GM23338 (cell line): ENCODE measurements at regions not wholly inside any gene's neighbourhood (a gene's known extent, or its start where the extent isn't known, plus 50 kb on each side); places are given as distances from the start of the nearest gene placed in this dataset.
A peak's percentile ranks its signal among the peaks of the same experiment; 100 is the strongest.
"Not testable (repeated sequence)": the region's sequence is repeated elsewhere in the genome, so short reads cannot be mapped to it uniquely, and the experiment has no call there.

Experiments
- ATAC-seq: fragments of 200-7000 bp; cut with Tn5 transposase; 3 replicates; pipeline ENCODE4 v1.9.1; 2020
- DNase-seq: peaks from one replicate; pipeline ENCODE4 v3.0.0-alpha.2; 2015; ENCODE audit warnings: low spot score
- H2AFZ ChIP-seq: fragments of 200-600 bp; sonication (generic); 2 replicates; pipeline ENCODE4 v1.8.0; 2016; ENCODE audit warnings: antibody characterized with exemption, mild to moderate bottlenecking, moderate library complexity
- H3F3A ChIP-seq: fragments of 200-600 bp; sonication (generic); replicated peaks from 2 replicates; pipeline ENCODE4 v1.8.0; 2017; ENCODE audit warnings: antibody characterized with exemption, mixed run types, low read depth
- H3K27ac ChIP-seq: fragments of 200-600 bp; sonication (generic); 2 replicates; pipeline ENCODE4 v1.6.1; 2016; ENCODE audit warnings: low read depth
- H3K27me3 ChIP-seq: fragments of 200-600 bp; sonication (generic); 2 replicates; pipeline ENCODE4 v1.8.0; 2016; ENCODE audit warnings: mild to moderate bottlenecking, mixed run types, moderate library complexity; ENCODE audit not compliant: insufficient read depth
- H3K36me3 ChIP-seq: fragments of 200-600 bp; sonication (generic); 2 replicates; pipeline ENCODE4 v1.8.0; 2016; ENCODE audit warnings: mild to moderate bottlenecking; ENCODE audit not compliant: insufficient read depth
- H3K4me1 ChIP-seq: fragments of 200-600 bp; sonication (generic); 2 replicates; pipeline ENCODE4 v1.8.0; 2016; ENCODE audit warnings: mild to moderate bottlenecking, moderate library complexity; ENCODE audit not compliant: insufficient read depth
- H3K4me2 ChIP-seq: fragments of 200-600 bp; sonication (generic); 2 replicates; pipeline ENCODE4 v1.7.1; 2017; ENCODE audit warnings: mixed run types
- H3K4me3 ChIP-seq: fragments of 200-600 bp; sonication (generic); 2 replicates; pipeline ENCODE4 v1.6.1; 2016; ENCODE audit warnings: mixed run types
- H3K79me2 ChIP-seq: fragments of 200-600 bp; sonication (generic); replicated peaks from 2 replicates; pipeline ENCODE4 v1.8.0; 2017; ENCODE audit warnings: mild to moderate bottlenecking; ENCODE audit not compliant: insufficient read depth
- H3K9me2 ChIP-seq: fragments of 200-600 bp; sonication (generic); 2 replicates; pipeline ENCODE4 v1.8.0; 2017; ENCODE audit not compliant: insufficient read depth
- H4K20me1 ChIP-seq: fragments of 200-600 bp; sonication (generic); replicated peaks from 2 replicates; pipeline ENCODE4 v1.8.0; 2017; ENCODE audit warnings: mild to moderate bottlenecking; ENCODE audit not compliant: insufficient read depth
- H3K27ac Mint-ChIP-seq: 2 replicates; pipeline ENCODE4 v1.8.0; 2020; ENCODE audit warnings: inconsistent platforms, mild to moderate bottlenecking, moderate library complexity, mixed read lengths
- H3K27me3 Mint-ChIP-seq: 3 replicates; pipeline ENCODE4 v1.8.0; 2022; ENCODE audit warnings: low read depth, mild to moderate bottlenecking, moderate library complexity, mixed read lengths, inconsistent platforms; ENCODE audit not compliant: insufficient read depth, poor library complexity
- H3K36me3 Mint-ChIP-seq: 3 replicates; pipeline ENCODE4 v1.8.0; 2021; ENCODE audit warnings: low read depth, mild to moderate bottlenecking, inconsistent platforms, moderate library complexity, mixed read lengths
- H3K4me1 Mint-ChIP-seq: 3 replicates; pipeline ENCODE4 v1.8.0; 2020; ENCODE audit warnings: mild to moderate bottlenecking, inconsistent platforms, mixed read lengths
- H3K4me3 Mint-ChIP-seq: 3 replicates; pipeline ENCODE4 v1.8.0; 2021; ENCODE audit warnings: moderate library complexity, mild to moderate bottlenecking, inconsistent platforms, mixed read lengths
- H3K9me3 Mint-ChIP-seq: 3 replicates; pipeline ENCODE4 v1.8.0; 2020; ENCODE audit warnings: moderate library complexity, mild to moderate bottlenecking, inconsistent platforms, mixed read lengths
- CTCF ChIP-seq, 2 experiments: fragments of 200-600 bp in 1 of 2; sonication (generic) in 1 of 2; conservative IDR thresholded peaks; 2 replicates each; pipeline versions ENCODE4 v1.5.1 to v1.6.1; 2016 to 2017; ENCODE audit warnings: antibody characterized with exemption in 2 of 2, low read depth in 2 of 2, mild to moderate bottlenecking in 2 of 2, moderate library complexity in 1 of 2
- ETS1 ChIP-seq: IDR thresholded peaks from 2 replicates; pipeline ENCODE4 v1.6.1; 2016; ENCODE audit warnings: antibody characterized with exemption
- EZH2 ChIP-seq: fragments of 200-600 bp; sonication (generic); IDR thresholded peaks from one replicate; pipeline ENCODE4 v1.8.0; 2017; ENCODE audit warnings: antibody characterized with exemption, mild to moderate bottlenecking, low read depth; ENCODE audit not compliant: unreplicated experiment
- EZH2phosphoT487 ChIP-seq: fragments of 200-600 bp; sonication (generic); IDR thresholded peaks from one replicate; pipeline ENCODE4 v1.8.1; 2018; ENCODE audit warnings: antibody characterized with exemption; ENCODE audit not compliant: unreplicated experiment
- JUNB ChIP-seq: IDR thresholded peaks from one replicate; pipeline ENCODE4 v1.6.1; 2016; ENCODE audit warnings: antibody characterized with exemption; ENCODE audit not compliant: unreplicated experiment
- NANOG ChIP-seq: IDR thresholded peaks from 2 replicates; pipeline ENCODE4 v1.6.1; 2016; ENCODE audit warnings: antibody characterized with exemption, borderline replicate concordance
- POLR2AphosphoS5 ChIP-seq: IDR thresholded peaks from 2 replicates; pipeline ENCODE4 v1.6.1; 2016; ENCODE audit warnings: antibody characterized with exemption, low read depth
- REST ChIP-seq: IDR thresholded peaks from one replicate; pipeline ENCODE4 v1.6.1; 2018; ENCODE audit warnings: antibody characterized with exemption; ENCODE audit not compliant: unreplicated experiment
- ZNF331 ChIP-seq: fragments of 250-450 bp; sonication (Bioruptor Pico); IDR thresholded peaks from 2 replicates; pipeline ENCODE4 v1.5.0; 2020; ENCODE audit warnings: low read depth, mild to moderate bottlenecking, moderate library complexity

- H3K4me3 Mint-ChIP-seq, H4K20me1 ChIP-seq, H3K36me3 Mint-ChIP-seq, H3K4me3 ChIP-seq, DNase-seq, ATAC-seq, H3K36me3 ChIP-seq, H3F3A ChIP-seq, H3K9me3 Mint-ChIP-seq, H2AFZ ChIP-seq, H3K4me2 ChIP-seq, H3K4me1 ChIP-seq, H3K27ac ChIP-seq, H3K27ac Mint-ChIP-seq, H3K9me2 ChIP-seq, H3K79me2 ChIP-seq: not testable (repeated sequence)
- peaks cover 61% of the 10 kb centered on the region for H3K27me3 ChIP-seq
- Mint-ChIP-seq H3K4me1 (peaks cover 31% of the 10 kb centered on the region), H3K27me3 (peaks cover 52% of the 10 kb centered on the region)
Measured at GRCh38 chr17:49900801-49901200, 52.9 kb upstream of the TAC4 start.

GRCh38 chr17:49901460-49902331 is 53.8 kb upstream of the TAC4 start:
- Mint-ChIP-seq H3K27ac (no peak overlapping the region), H3K4me3 (peak overlapping the region; percentile 60), H3K27me3 (peaks cover 50% of the 10 kb centered on the region), H3K36me3 (no peaks in the 10 kb centered on the region), H3K9me3 (no peaks in the 10 kb centered on the region), H3K4me1 (peaks cover 31% of the 10 kb centered on the region)
- 0 out of 2 replicates have a peak, but pooled peaks cover 3% of the 10 kb centered on the region for H3F3A ChIP-seq
- peak; percentile 8 for ATAC-seq
- DNase-seq = peak; percentile 53
- H3K4me2 ChIP-seq = peak overlapping the region; percentile 79
- H3K27me3 ChIP-seq = peaks cover 67% of the 10 kb centered on the region
- no peaks in the 10 kb centered on the region for H4K20me1 ChIP-seq
- H3K4me1 ChIP-seq = peaks cover 10% of the 10 kb centered on the region; the same call in 1 of the 2 replicates
- H3K36me3 ChIP-seq = no peaks in the 10 kb centered on the region
- no peak overlapping the region for H3K27ac ChIP-seq
- no peaks in the 10 kb centered on the region for H3K9me2 ChIP-seq
- H3K79me2 ChIP-seq = no peaks in the 10 kb centered on the region
- peak overlapping the region; percentile 55 for H3K4me3 ChIP-seq
- H2AFZ ChIP-seq = peak overlapping the region; percentile 84; the same call in 1 of the 2 replicates
- TF ChIP-seq ZNF331 (CRISPR knock-in tag) = no peak
- no peak for TF ChIP-seq EZH2
- no peak for TF ChIP-seq EZH2phosphoT487
- TF ChIP-seq POLR2AphosphoS5 = no peak
- TF ChIP-seq CTCF (conservative IDR thresholded peaks at IDR 0.05; ENCODE audit: low read depth in 2 of 2) = no peak
- TF ChIP-seq REST = no peak
- no peak for TF ChIP-seq NANOG
- no peak for TF ChIP-seq JUNB
- TF ChIP-seq ETS1 = no peak
